SK-N-DZ (cell line): ENCODE measurements at regions not wholly inside any gene's neighbourhood (a gene's known extent, or its start where the extent isn't known, plus 50 kb on each side); places are given as distances from the start of the nearest gene placed in this dataset.

Source experiments
- DNase-seq: peaks from one replicate; pipeline ENCODE4 v3.0.0-alpha.2; 2015; ENCODE audit warnings: low spot score

DNA sequence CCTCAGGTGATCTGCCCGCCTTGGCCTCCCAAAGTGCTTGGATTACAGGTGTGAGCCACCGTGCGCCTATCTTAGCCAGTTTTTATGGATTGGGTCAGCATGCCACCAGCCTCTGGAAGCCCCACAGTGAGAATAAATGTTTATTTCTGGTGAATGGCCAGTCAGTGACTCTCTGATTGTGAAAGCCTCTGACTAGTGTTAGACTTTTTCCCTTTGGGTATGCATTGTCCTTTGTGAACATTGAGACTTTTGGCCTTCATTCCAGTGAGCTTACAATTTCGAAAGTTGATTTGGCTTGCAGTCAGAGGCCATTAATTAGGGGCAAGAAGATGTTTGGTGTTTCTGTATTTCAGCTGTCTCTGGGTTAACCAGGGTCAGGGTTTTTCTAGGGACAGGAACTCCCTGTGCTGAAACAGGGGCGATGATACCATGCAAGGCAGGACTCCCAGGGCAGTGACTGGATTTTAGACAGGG lies 274.5 kb upstream of the C2CD4B start:
- no peak for DNase-seq

DNA sequence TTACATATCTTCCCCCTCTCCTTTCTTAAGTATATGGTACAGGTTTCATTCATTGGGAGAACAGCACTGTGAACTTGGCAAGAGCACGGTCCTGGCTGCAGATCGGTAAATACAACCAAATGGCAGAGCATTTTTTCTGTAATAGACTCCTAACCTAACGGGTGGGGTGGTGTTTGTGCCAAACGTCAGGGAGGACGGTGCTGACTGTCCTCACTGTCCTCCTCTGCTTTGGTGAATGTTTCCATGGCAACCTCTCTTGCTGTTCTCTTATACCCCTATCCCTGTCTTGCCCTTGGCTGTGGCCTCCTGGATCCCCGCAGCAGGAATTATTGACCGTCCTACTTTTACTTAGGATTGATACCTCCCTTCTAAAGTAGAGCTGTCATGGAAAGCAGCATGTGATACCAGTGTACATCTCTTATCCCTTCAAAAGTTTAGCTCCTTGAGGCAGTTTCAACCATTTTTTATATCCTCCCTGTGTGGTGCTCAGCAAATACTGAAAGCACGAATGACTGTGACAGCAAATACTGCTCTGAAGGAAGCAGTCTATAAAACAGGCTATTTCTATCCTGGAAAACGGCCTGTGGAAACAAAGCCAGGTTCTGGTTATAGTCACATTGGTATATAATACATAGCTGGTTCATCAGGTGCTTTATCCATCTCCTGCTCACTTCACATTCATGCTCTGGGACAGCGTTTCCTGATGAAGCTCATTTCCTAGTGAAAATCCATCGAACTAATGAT lies 275.4 kb upstream of the C2CD4B start:
- no peak for DNase-seq

DNA sequence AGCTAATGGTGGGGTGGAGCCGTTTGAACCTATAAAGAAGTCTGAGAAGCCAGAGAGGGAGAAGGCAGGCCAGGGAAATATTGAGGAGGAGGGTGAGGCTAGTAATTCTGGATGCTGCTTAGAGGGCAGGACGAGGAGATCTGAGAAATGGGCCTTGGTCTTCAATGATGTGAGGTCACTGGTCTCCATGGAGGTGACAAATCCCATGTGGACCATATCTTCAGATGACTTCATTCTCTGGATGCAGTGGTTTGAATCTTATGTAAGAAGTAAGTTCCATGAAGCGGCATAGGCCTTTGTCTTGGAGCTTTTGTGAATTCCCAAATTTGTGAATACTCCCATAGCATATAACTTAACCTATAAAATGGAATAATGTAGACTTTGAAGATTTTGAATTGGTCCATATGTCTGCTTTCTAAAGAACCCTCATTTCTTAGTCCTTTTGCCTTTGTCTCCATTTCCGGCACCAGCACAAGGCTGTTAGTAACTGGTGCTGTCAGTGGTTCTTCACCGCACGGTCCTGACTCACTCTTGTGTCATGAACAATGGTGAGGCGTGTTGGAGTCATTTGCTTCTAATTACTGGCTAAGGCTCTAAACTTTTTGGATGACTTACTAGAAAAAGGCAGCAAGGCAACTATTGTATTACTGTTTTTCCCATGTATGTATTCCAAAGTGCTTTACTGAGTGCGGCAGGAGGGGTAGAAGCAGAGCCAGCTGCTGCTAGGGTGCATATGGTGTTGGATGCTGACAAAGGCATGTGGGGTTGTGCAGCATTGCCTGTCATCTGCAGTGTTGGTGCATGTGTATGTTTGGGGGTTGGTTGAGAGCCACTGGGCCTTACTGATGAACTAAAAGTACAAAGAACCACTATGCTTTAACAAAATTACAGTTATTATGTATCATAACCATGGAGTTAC lies 279.3 kb upstream of the C2CD4B start:
- no peak for DNase-seq

DNA sequence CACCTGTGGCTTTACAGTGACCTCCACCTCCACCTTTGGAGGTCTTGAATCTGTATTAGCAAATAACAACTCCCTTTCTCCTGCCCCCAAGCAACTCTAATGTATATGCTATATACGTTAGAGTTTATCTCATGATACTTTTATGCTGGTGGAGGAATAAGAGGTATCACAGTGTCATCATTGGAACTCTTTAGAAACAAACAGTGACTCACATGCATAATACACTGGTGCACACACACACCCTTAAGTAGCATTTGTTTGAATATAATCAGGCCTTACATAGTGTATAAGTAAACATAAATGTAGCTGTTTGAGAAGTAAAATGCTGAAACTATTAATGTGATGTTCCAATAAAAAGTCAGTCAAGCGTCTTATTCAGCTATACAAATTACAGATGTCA lies 280.2 kb upstream of the C2CD4B start:
- no peak for DNase-seq

DNA sequence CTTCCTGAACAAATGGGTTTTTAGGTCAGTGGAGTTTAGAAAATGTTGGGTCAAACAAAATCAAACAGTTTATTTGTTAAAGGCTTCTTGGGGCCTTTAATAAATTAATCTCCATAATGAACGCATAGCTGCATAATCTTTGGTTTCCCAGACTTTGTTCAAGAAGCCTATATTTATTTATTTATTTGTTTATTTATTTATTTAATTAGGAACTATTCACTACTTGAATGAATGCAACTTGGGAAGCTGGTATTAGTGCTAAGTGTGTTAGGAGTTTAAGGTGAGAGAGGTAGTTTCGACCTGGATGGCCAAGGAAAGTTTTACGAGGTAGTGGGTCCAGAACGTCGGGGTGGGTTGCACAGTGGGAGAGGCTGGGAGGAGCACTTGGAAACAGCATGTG lies 281.9 kb upstream of the C2CD4B start:
- DNase-seq: no peak

DNA sequence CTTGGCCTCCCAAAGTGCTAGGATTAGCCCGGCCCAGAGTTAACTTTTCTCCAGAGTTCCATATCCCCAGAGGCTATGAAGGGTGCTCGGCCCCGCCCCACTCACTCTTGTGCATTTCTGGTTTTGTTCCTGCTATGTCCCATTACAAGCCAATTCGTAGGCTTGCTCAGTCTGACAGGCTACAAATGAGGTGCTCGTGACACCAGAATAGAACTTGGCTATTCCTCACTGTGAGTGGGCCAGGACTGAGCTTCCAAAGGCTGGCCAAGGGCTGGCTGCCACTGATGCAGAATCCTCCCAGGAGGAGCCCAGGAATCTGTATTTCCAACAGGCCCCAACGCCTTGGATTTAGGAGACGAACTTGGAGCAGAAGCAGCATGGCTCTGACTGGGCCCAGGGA lies 282.7 kb upstream of the C2CD4B start:
- DNase-seq: no peak

DNA sequence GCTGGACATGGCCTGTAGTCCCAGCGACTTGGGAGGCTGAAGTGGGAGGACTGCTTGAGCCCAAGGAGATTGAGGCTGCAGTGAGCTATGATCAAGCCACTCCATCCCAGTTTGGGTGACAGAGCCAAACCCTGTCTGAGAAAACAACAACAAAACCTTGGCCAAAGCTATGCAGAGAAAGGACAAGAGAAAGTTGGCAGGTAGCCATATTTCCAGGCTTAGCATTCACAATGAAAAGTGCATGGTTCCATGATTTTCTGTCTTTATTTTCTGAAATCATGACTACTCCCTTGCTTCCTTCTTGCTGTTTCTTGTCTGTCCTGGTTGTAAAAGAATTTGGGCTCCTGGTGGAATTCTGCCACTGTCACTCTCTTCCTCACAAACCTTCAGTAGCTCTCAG lies 284.6 kb upstream of the C2CD4B start:
- DNase-seq: no peak

DNA sequence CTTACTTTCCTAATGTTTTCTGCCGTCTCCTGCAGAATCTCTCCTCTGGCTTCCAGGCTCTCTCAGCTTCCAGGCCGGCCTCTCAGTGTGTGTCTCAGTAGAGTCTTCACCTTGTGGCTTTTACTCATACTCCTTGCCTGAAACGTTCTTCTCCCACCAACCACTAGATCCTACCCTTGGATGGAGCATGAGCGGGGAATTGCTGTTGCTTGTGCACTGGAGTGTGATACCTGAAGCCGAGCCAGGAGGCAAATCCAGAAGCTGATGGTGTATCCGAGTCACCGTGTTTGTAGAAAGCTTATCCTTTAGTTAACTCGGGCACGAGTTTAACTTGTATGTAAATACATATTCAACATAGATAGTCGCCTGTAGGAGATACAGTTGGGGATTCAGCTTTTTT lies 285.0 kb upstream of the C2CD4B start:
- no peak for DNase-seq

DNA sequence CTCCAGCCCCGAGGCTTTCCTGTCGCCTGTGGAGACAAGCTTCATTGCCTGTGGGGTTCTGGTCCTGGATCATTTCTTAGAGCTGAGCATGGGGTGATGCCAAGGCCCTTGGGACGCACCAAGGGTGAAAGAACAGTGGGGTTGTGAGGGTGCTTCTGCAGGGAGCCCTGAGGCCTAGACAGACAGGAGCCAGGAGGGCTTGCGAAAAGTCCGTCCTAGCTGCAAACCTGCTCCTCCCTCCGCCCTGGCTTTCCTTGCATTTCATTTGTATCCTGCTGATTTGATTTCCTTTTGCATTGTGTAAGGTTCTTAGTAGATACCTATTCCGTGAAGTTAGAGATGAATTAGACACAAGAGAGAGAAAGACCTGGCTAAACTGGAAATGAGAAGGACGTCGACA lies 286.9 kb upstream of the C2CD4B start:
- DNase-seq: no peak

DNA sequence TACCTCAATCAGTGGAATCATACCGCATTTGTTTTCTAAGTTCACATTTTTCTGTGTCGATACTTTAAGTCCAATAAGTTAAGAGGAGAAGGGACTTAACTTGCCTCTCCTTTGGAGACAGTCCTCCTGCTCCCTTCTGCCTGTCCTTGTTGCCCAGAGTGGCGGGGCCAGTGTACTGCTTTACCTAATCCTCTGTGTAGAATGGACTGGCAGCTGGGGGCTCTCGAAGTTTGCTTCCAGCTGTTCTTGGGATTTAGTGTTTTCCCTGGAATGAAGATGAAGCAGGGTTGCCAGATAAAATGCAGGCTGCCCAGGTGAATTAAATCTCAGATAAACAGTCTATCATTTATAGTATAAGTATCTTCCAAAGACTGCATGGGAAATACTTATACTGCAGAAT lies 287.6 kb upstream of the C2CD4B start:
- no peak for DNase-seq

DNA sequence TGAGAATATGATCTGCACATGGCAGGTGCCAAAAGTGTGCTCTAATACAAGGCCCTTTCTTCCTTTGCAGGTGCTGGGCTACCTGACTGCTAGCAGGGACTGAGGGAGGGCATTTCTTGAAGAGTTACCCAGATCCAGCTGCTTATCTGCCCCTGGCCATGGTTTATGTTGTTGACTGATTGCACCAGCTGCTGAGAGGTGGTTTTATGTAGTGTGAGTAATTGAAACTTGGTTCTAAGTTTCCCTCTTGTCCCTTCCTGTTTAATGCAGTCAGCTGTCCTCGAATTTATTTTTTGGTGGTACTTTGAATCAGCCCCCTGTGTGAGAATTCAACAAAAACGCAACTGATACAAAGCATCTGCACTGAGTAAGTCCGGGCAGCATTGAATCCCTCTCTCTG lies 288.3 kb upstream of the C2CD4B start:
- no peak for DNase-seq

DNA sequence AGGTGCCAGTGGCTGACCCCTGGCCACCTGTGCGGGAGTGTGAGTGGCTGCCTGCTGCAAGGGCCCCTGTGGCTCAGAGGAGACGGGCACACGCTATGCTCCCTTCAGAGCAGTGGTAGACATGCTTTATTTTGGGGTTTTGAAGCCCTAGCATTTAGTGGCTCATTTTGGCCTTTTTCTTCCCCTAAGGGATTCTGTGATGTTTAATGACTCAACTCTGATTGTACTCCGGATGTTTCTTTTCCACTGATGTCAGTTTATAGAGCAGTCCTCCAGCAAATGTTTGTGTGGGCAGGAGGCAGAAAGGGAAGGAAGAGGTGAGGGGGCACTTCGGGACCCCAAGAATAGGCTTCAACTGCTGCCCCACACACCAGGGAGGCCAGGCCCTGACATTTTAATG lies 288.9 kb upstream of the C2CD4B start:
- DNase-seq: no peak

DNA sequence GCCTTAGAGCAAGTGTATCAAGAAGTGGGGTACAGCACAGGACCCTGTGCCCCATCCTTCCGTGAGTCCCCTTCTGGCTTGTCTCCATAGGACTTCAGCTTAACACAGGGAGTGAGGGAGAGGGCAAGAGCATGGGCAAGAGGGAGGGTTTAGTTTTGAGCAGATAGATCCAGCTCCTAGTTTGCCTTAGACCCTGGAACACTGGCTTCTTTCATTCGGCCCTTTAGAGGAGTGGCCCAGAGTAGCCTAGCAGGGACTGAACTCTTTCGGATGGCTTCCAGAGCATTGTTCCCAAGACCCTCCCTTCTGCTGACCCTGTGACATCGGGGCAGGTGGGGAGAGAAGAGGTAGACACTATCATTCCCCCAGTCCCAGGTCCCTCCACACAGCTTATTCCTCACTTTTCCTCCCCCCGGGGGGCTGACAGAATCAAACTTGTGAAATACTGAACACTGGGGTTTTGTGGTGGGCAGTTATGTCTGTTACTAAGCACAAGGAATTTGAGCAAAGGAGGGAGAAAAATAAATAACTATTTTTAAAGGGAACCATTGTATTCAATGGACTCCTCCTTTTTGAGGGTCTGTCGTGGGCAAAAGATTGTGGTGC lies 289.6 kb upstream of the C2CD4B start:
- DNase-seq: no peak

DNA sequence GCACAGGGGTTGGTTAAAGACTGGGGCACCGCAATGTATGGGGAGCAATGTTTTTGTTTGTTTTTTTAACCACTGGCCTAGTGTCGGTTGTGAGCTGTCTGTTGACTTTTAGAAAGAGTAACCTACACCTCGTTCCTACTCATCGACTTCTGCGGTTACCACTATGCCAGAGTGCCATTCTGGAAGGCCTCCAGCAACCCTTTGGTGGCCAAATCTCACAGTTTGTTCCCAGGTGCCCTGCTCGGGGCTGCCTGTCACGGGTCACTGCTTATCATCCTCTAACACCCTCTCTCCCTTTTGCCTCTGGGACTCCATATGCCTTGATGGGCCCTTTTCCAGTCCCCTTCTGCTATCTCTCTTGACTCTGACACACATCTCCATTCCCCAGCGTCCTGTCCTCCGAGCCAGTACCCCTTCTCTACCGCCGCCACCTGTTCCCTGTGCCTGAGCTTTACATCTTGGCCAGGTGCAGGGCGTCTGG lies 290.4 kb upstream of the C2CD4B start:
- no peak for DNase-seq

DNA sequence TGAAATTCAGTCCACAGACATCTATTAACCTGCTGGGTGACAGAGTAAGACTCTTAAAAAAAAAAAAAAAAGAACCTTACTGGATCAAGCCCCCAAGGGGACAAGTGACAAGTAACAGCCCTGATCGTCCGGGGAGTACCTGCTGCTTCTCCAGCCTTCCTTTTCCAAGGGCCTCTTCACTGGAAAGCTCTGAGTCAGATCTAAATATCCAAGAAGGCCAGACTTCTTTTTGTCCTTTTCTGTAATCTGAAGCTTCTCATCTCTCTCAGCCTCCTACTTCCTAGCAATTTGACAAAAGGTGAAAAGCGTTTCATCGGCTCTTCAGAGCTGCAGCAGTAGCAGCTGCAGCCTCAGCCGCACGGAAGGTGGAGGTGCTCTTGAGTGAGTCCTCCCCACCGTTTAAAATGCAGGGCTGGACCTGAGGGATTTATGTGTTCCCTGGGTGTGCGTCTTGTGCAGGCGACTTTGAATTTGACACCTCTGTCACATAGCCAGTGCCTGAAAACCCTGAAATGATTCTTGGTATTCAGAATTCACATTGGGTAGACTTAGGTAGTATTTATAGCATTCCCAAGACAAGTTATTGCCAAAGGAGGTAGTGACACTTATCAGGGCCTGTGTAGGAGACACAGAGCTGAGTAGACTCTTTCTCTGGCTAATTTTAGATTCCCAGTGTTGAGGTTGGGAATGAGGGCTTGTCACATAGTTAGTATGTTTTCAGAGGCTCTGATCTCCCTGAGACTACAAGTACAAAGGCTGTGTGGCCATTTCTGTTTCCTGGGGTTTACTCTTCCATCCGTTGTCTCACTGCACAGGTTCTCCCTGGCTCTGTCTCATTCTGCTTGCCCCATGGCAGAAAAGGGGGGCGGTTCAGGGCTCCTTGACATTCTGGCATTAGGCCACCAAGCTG lies 291.2 kb upstream of the C2CD4B start:
- DNase-seq: no peak

DNA sequence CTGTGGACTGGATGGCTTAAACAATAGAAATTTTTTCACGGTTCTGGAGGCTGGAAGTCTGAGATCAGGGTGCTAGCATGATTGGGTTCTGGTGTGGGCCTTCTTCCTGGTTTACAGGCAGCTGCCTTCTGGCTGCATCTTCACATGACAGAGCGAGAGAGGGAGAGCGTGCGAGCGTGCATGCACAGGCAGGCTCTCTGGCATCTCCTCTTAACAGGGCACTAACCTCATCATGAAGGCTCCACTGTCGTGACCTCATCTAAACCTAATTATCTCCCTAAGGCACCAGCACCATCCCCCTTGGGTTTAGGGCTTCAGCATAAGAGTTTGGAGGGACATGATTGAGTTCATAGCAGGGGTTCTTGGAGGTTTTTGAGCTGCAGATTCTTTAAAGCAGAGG lies 292.0 kb upstream of the C2CD4B start:
- peak; percentile 76 for DNase-seq

DNA sequence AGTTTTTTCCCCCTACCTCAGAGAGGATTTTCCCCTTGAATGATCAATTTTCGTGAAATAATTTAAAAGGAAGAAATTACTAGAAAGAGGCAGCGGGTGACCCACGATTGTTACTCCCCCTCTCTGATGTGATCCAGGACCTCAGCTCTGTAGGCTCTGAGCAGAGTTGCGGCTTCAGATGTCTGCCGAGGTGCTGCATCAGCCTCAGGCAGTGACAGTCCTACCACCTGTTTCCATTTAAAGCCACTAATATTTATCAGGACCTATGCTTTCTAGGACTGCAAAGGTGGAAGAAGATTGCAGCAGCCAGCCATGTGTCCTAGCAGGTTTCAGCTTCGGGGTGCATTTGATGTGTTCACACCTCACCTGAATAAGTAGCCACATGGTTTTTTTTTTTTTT lies 294.8 kb upstream of the C2CD4B start:
- no peak for DNase-seq

DNA sequence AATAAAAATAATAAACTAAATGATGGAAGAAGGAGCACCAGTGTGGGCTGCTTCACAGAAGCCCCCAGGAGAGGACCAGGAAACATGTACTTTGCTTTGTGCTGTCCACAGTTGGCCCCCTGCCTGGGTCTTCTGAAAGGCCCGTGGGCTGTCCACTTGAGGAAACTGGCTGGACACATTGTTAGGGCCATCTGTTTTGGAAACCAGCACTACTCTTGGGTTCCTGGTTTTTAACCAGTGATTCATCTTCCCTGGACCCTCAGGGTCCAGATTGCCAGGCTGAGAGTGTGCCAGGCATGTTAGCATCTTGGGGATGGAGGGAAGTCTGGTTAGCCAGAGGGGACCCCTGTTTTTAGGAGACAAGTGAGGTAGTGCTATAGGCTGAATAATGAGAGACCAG lies 297.2 kb upstream of the C2CD4B start:
- DNase-seq: no peak

DNA sequence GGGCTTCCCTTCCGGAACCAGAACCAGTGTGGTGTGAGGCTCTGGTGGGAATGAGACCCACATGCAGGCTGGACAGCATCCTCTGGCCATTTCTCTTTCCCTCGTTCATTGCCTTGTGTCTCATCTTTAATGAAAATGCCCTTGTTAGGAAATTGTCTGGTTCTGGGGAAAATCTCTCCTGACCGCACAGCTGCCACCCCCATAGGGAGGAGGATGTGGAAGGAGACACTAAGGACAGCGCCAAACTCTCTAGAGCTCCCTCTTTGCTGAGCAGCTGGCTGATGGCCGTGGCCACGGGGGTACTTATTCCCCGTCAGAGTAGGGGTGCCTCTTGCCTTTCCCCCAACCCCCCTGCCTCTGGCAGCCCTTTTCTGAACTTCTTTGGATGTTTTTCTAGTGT lies 297.6 kb upstream of the C2CD4B start:
- no peak for DNase-seq

DNA sequence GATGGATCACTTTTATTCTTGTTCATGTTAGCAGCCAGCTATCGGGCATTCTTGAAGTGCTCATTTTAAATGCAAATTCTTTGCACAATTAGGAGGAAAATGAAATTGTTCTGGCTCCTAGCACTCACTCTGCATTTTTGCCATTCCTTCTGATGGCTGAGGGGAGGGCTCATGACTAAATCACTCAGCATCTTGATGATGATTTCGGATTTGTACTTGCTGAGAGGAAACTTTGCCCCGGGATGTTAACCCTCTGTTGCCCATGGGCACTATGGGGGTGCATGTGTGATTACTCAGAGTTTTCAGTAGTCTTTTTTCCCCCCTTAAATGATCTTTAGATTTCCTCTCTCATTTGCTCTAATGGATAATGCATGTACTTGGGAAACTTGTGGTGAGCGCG lies 299.6 kb upstream of the C2CD4B start:
- DNase-seq: no peak

DNA sequence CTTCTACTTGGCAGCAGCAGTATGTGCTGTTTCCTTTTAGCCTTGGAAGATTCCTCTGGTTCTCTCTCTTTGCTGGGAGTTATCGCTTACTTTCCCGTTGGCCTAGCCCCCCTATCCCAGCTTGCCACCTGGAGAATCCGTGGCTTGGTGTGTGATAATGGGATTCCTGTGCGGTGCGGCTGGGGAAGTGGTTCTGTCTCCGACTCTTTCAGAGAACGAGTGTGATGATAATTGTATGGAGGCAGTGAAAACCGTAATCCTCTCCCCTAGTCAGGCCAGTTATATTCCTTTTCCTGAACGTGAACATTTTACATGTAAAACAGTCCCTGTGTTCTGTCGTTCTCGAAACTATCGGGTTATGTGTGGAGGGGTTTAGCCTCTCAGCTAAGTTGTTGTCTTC lies 300.1 kb upstream of the C2CD4B start:
- DNase-seq: no peak
